RWPE1 (cell line): ENCODE measurements at regions not wholly inside any gene's neighbourhood (a gene's known extent, or its start where the extent isn't known, plus 50 kb on each side); places are given as distances from the start of the nearest gene placed in this dataset.

ENCODE experiments used
- CTCF ChIA-PET: fragments of 350-600 bp; sonication (Branson Sonifier 250); formaldehyde crosslinking; extraction: SDS; loops from one replicate; lab custom pipeline; 2021; lab: Yijun Ruan, JAX
- POLR2A ChIA-PET: fragments of 400-600 bp; formaldehyde crosslinking; extraction: SDS; loops from one replicate; lab custom pipeline; 2020; ENCODE audit warnings: antibody characterized with exemption; ENCODE audit not compliant: low non-redundant PET; lab: Yijun Ruan, JAX
- DNase-seq: peaks from one replicate; pipeline ENCODE4 v3.0.0; 2012; ENCODE audit warnings: low spot score
- H3K27ac ChIP-seq: fragments of 450-650 bp; 2 replicates; pipeline ENCODE4 v1.5.1; 2017
- TF ChIP-seq, protein P1 (sequence below): fragments of 450-650 bp; conservative IDR thresholded peaks from 2 replicates; pipeline ENCODE4 v1.5.1; 2017; ENCODE audit warnings: low read depth, mild to moderate bottlenecking

- ChIA-PET CTCF (no interaction called here), POLR2A (no interaction called here)
- TF ChIP-seq, protein P1, sequence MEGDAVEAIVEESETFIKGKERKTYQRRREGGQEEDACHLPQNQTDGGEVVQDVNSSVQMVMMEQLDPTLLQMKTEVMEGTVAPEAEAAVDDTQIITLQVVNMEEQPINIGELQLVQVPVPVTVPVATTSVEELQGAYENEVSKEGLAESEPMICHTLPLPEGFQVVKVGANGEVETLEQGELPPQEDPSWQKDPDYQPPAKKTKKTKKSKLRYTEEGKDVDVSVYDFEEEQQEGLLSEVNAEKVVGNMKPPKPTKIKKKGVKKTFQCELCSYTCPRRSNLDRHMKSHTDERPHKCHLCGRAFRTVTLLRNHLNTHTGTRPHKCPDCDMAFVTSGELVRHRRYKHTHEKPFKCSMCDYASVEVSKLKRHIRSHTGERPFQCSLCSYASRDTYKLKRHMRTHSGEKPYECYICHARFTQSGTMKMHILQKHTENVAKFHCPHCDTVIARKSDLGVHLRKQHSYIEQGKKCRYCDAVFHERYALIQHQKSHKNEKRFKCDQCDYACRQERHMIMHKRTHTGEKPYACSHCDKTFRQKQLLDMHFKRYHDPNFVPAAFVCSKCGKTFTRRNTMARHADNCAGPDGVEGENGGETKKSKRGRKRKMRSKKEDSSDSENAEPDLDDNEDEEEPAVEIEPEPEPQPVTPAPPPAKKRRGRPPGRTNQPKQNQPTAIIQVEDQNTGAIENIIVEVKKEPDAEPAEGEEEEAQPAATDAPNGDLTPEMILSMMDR: no peak
- no peak overlapping the region for H3K27ac ChIP-seq
- DNase-seq: peak; percentile 8
Measured at GRCh38 chr6:78462728-78463127, 404.6 kb upstream of the IRAK1BP1 start.

- POLR2A ChIA-PET: no interaction called here
- DNase-seq: no peak
- TF ChIP-seq, protein P1: no peak
- CTCF ChIA-PET: interaction anchor here (0.7 kb wide), 1 partner anchor 315 kb away, joined by 5 read pairs; no protein-coding TSS in a partner anchor
- no peak overlapping the region for H3K27ac ChIP-seq
Measured at GRCh38 chr6:78465059-78465634, 402.2 kb upstream of the IRAK1BP1 start.

DNA sequence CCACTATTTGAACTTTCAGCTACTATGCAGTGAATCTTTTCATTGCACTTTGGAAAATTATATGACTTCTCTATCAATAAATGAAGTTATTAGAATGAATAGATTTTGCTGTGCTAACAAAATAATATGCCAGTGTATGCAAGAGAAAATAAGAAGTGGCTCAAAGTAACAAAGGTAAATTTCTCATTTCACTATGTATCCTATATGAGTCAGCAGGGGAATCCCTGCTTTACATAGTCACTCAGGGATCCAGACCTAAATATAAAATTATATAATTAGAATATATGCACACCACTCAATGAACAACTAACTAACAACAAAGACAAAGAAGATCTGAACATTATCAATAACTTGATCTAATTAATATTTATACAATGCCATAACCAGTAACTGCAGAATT is 390.8 kb upstream of the IRAK1BP1 start:
- no peak for DNase-seq
- CTCF ChIA-PET: interaction anchor here (0.6 kb wide), 1 partner anchor 132 kb away, joined by 3 read pairs; no protein-coding TSS in a partner anchor
- POLR2A ChIA-PET: no interaction called here
- TF ChIP-seq, protein P1: no peak
- H3K27ac ChIP-seq: no peak overlapping the region

GRCh38 chr6:78482801-78483552 is 384.4 kb upstream of the IRAK1BP1 start:
- POLR2A ChIA-PET: no interaction called here
- DNase-seq: no peak
- CTCF ChIA-PET: no interaction called here
- TF ChIP-seq, protein P1: no peak
- H3K27ac ChIP-seq: no peak overlapping the region

GRCh38 chr6:78483553-78484197 is 383.7 kb upstream of the IRAK1BP1 start:
- TF ChIP-seq, protein P1: no peak
- CTCF ChIA-PET: interaction anchor here (0.7 kb wide), 1 partner anchor 50 kb away, joined by 3 read pairs; no protein-coding TSS in a partner anchor
- DNase-seq: no peak
- H3K27ac ChIP-seq: no peak overlapping the region
- POLR2A ChIA-PET: no interaction called here

DNA sequence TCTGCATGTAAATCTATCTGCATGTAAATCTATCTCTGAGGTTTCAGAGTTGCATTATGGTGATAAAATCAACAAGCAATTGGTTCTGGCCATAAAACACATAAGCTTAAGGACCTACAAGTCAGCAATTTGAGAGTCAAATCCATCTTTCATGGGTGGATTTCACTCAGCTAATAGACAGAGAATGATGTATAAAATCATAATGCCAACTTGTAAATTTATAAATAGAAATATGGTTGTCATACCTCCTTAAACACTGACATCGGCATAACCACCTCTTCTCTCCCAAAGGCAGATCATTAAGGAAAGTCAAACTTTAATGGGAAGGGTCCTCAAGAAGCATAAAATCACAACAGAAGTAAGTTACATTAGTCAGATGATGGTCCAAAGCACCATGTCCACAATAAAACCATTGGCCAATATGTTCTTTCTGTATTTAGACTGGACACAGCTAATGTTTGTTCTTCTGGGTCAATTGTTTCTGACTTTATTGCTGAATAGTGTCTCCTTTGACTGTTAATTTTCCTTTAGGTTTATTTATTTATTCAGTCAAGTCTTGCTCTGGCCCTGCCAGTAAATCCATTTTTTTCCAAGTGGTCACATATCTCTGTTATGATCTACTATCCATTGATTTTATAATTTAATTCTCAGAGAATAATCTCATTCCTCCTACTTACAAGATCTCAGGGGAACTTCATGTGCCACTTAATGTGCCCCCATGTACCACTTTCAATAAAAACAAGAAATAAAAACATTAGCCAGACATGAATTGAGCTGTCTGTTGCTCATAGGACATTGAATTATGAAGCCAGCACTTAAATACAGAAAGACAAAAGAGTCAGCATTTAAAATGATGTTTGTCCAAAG is 382.9 kb upstream of the IRAK1BP1 start:
- TF ChIP-seq, protein P1: no peak
- no peak overlapping the region for H3K27ac ChIP-seq
- ChIA-PET CTCF (interaction anchor here (0.7 kb wide), 1 partner anchor 51 kb away, joined by 3 read pairs; no protein-coding TSS in a partner anchor), POLR2A (no interaction called here)
- no peak for DNase-seq
